Loucy (cell line): ENCODE measurements at regions not wholly inside any gene's neighbourhood (a gene's known extent, or its start where the extent isn't known, plus 50 kb on each side); places are given as distances from the start of the nearest gene placed in this dataset.

ENCODE experiments used
- H2AFZ ChIP-seq: fragments of 200-600 bp; sonication (generic); 2 replicates; pipeline ENCODE4 v1.6.0; 2016; ENCODE audit warnings: antibody characterized with exemption, mild to moderate bottlenecking, low read length, moderate library complexity
- H3F3A ChIP-seq: fragments of 200-600 bp; 2 replicates; pipeline ENCODE4 v1.6.0; 2016; ENCODE audit warnings: antibody characterized with exemption, low read depth, mild to moderate bottlenecking
- H3K27me3 ChIP-seq: fragments of 200-600 bp; sonication (generic); 2 replicates; pipeline ENCODE4 v1.6.1; 2014; ENCODE audit warnings: low read length, mild to moderate bottlenecking; ENCODE audit not compliant: insufficient read depth, poor library complexity, severe bottlenecking
- H3K36me3 ChIP-seq: fragments of 200-600 bp; sonication (generic); 2 replicates; pipeline ENCODE4 v1.6.1; 2016; ENCODE audit warnings: low read length; ENCODE audit not compliant: insufficient read depth
- H3K4me1 ChIP-seq: fragments of 200-600 bp; sonication (generic); 2 replicates; pipeline ENCODE4 v1.5.1; 2014; ENCODE audit warnings: low read length, mild to moderate bottlenecking; ENCODE audit not compliant: insufficient read depth, poor library complexity, severe bottlenecking
- H3K4me2 ChIP-seq: fragments of 200-600 bp; sonication (generic); 2 replicates; pipeline ENCODE4 v1.6.0; 2014; ENCODE audit warnings: antibody characterized with exemption, low read length, low read depth, mild to moderate bottlenecking; ENCODE audit not compliant: poor library complexity, severe bottlenecking
- H3K4me3 ChIP-seq: fragments of 200-600 bp; sonication (generic); 2 replicates; pipeline ENCODE4 v1.5.1; 2014; ENCODE audit warnings: low read length, mild to moderate bottlenecking, mixed read lengths; ENCODE audit not compliant: poor library complexity, severe bottlenecking
- H3K79me2 ChIP-seq: fragments of 200-600 bp; sonication (generic); 2 replicates; pipeline ENCODE4 v1.6.1; 2014; ENCODE audit warnings: low read length; ENCODE audit not compliant: insufficient read depth
- H3K9ac ChIP-seq: fragments of 200-600 bp; sonication (generic); 2 replicates; pipeline ENCODE4 v1.6.0; 2014; ENCODE audit warnings: mild to moderate bottlenecking, low read depth, low read length, moderate library complexity; ENCODE audit not compliant: poor library complexity, severe bottlenecking
- H3K9me2 ChIP-seq: fragments of 200-600 bp; sonication (generic); replicated peaks from 2 replicates; pipeline ENCODE4 v1.6.1; 2016; ENCODE audit warnings: low read depth, low read length, mixed read lengths
- H3K9me3 ChIP-seq: fragments of 200-600 bp; sonication (generic); 2 replicates; pipeline ENCODE4 v1.6.1; 2014; ENCODE audit warnings: mild to moderate bottlenecking, antibody characterized with exemption, low read length, low read depth; ENCODE audit not compliant: insufficient read depth
- H4K20me1 ChIP-seq: fragments of 200-600 bp; sonication (generic); 2 replicates; pipeline ENCODE4 v1.6.0; 2014; ENCODE audit warnings: antibody characterized with exemption, low read length, mild to moderate bottlenecking; ENCODE audit not compliant: insufficient read depth, poor library complexity, severe bottlenecking
- EZH2phosphoT487 ChIP-seq: fragments of 200-600 bp; IDR thresholded peaks from 2 replicates; pipeline ENCODE4 v1.6.1; 2018; ENCODE audit warnings: antibody characterized with exemption, mild to moderate bottlenecking, moderate library complexity, borderline replicate concordance
- TF ChIP-seq, protein P1 (sequence below): fragments of 200-600 bp; sonication (generic); conservative IDR thresholded peaks from 2 replicates; pipeline ENCODE4 v1.5.1; 2014; ENCODE audit warnings: mild to moderate bottlenecking, antibody characterized with exemption, low read length

DNA sequence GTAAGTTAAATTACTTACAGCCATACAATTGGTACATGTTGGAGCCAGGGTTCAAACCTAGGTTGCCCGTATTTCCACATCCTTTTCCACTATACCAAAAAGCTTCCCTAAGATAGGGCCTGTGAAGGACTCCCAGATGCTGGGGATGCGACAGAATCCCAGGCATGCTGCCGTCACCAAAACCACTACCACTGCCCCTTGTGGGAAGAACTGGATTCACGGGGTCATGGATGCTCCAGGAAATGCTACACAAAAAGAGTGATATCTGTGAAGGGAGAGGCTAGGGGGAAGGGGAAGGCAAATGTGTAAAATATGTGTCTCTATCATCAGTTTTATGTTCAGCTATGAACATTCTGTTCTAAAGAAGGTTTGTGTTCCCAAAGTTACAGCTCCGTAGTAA is 133.9 kb upstream of the IVNS1ABP start:
- TF ChIP-seq EZH2phosphoT487 = no peak
- TF ChIP-seq, protein P1, sequence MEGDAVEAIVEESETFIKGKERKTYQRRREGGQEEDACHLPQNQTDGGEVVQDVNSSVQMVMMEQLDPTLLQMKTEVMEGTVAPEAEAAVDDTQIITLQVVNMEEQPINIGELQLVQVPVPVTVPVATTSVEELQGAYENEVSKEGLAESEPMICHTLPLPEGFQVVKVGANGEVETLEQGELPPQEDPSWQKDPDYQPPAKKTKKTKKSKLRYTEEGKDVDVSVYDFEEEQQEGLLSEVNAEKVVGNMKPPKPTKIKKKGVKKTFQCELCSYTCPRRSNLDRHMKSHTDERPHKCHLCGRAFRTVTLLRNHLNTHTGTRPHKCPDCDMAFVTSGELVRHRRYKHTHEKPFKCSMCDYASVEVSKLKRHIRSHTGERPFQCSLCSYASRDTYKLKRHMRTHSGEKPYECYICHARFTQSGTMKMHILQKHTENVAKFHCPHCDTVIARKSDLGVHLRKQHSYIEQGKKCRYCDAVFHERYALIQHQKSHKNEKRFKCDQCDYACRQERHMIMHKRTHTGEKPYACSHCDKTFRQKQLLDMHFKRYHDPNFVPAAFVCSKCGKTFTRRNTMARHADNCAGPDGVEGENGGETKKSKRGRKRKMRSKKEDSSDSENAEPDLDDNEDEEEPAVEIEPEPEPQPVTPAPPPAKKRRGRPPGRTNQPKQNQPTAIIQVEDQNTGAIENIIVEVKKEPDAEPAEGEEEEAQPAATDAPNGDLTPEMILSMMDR = no peak
- H3F3A ChIP-seq = no peaks in the 10 kb centered on the region
- no peaks in the 10 kb centered on the region for H3K4me1 ChIP-seq
- H3K9ac ChIP-seq = no peak overlapping the region
- H3K4me2 ChIP-seq = no peak overlapping the region
- H2AFZ ChIP-seq = no peak overlapping the region
- no peaks in the 10 kb centered on the region for H3K9me2 ChIP-seq
- no peaks in the 10 kb centered on the region for H3K27me3 ChIP-seq
- H3K36me3 ChIP-seq = no peaks in the 10 kb centered on the region
- H4K20me1 ChIP-seq = no peaks in the 10 kb centered on the region
- H3K4me3 ChIP-seq = no peak overlapping the region
- no peaks in the 10 kb centered on the region for H3K9me3 ChIP-seq
- H3K79me2 ChIP-seq = no peaks in the 10 kb centered on the region

DNA sequence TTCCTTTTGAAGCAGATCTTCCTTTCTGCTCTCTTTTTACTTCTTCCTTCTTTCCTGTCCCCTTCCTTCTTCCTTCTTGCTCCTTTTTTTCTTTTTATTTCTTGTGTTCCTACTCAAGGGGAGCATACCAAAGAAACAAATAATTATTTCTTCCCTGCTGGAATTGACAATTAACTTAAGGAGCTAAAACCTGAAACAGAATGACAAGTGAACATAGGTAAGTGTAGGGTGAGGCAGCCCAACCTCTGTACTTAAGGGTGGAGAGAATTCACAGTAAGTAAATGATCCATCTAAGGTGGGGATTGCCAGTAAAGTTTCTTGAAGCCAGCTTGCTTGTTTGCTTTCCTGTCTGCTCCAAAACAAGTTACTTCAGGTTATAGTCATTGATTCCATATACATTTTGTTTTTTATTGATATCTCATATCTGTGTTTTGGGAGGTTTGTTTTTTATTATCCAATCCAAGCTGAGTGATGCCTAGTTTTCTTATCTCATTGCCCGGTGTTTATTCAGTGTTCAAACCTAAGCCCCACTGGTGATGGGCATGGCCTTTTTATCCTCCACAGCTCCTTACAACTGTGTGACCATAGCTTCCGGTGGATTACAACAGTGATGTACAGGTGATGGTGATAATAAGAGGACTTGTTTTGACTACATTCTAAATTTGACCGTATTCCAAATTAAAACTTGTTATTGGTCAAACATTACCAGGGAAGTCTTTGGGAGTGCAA is 133.2 kb upstream of the IVNS1ABP start:
- no peaks in the 10 kb centered on the region for H3K4me1 ChIP-seq
- no peaks in the 10 kb centered on the region for H3K9me2 ChIP-seq
- TF ChIP-seq, protein P1 = no peak
- no peak for TF ChIP-seq EZH2phosphoT487
- no peaks in the 10 kb centered on the region for H3K79me2 ChIP-seq
- no peaks in the 10 kb centered on the region for H3F3A ChIP-seq
- no peak overlapping the region for H3K4me2 ChIP-seq
- no peak overlapping the region for H3K9ac ChIP-seq
- no peaks in the 10 kb centered on the region for H3K27me3 ChIP-seq
- no peaks in the 10 kb centered on the region for H4K20me1 ChIP-seq
- no peaks in the 10 kb centered on the region for H3K9me3 ChIP-seq
- no peaks in the 10 kb centered on the region for H3K36me3 ChIP-seq
- H2AFZ ChIP-seq = no peak overlapping the region
- H3K4me3 ChIP-seq = no peak overlapping the region

DNA sequence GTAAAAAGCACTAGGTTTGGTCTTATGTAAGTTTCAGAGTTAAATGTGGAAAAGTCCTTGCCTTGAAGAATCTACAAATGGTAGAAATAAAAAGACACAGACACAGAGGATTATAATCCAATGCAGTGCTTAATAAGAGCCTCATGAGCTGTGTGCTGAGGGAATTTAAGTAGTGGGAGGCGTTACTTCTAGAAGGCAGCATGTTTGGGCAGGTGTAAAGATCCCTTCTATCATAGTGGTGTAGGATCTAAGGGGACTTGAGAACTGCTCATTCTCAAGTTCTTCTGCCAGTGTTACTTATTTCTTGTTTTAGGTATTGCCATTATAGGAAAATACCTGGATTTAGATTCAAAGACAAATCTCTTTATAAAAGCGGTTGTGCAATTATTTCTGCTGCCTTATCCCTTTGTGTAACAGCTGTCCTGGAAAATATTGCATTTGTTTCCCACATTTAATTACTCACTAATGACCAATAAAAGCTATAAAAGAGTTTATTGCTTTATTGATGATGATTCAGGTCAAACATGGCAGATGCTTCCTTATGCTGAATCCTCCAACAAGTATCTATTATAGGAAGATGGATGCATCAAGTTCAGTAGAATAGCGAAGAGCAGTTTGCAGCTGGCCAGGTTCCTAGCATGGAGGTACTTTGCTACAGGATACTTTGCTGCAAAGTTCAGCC is 132.5 kb upstream of the IVNS1ABP start:
- no peaks in the 10 kb centered on the region for H3K79me2 ChIP-seq
- H3K36me3 ChIP-seq = no peaks in the 10 kb centered on the region
- no peaks in the 10 kb centered on the region for H3F3A ChIP-seq
- no peak overlapping the region for H3K4me2 ChIP-seq
- no peak for TF ChIP-seq EZH2phosphoT487
- TF ChIP-seq, protein P1 = no peak
- no peak overlapping the region for H3K9ac ChIP-seq
- no peak overlapping the region for H3K4me3 ChIP-seq
- no peaks in the 10 kb centered on the region for H3K4me1 ChIP-seq
- H3K9me3 ChIP-seq = no peaks in the 10 kb centered on the region
- H4K20me1 ChIP-seq = no peaks in the 10 kb centered on the region
- no peak overlapping the region for H2AFZ ChIP-seq
- no peaks in the 10 kb centered on the region for H3K9me2 ChIP-seq
- no peaks in the 10 kb centered on the region for H3K27me3 ChIP-seq
